Osteocyte (in vitro differentiated cells): ENCODE measurements at regions not wholly inside any gene's neighbourhood (a gene's known extent, or its start where the extent isn't known, plus 50 kb on each side); places are given as distances from the start of the nearest gene placed in this dataset.

Experiments
- DNase-seq: peaks from one replicate; pipeline ENCODE4 v3.0.0; 2021; ENCODE audit warnings: mixed read lengths; ENCODE audit not compliant: unreplicated experiment; ENCODE audit errors: extremely low spot score
- H3K27ac Mint-ChIP-seq: one replicate; pipeline ENCODE4 v1.8.0; 2021; ENCODE audit warnings: mild to moderate bottlenecking, mixed read lengths; ENCODE audit not compliant: unreplicated experiment
- H3K27me3 Mint-ChIP-seq: one replicate; pipeline ENCODE4 v1.8.0; 2021; ENCODE audit warnings: mixed read lengths; ENCODE audit not compliant: unreplicated experiment
- H3K36me3 Mint-ChIP-seq: one replicate; pipeline ENCODE4 v1.8.0; 2021; ENCODE audit warnings: mixed read lengths; ENCODE audit not compliant: unreplicated experiment
- H3K4me1 Mint-ChIP-seq: one replicate; pipeline ENCODE4 v1.8.0; 2021; ENCODE audit warnings: mixed read lengths; ENCODE audit not compliant: unreplicated experiment
- H3K4me3 Mint-ChIP-seq: one replicate; pipeline ENCODE4 v1.8.0; 2021; ENCODE audit warnings: mild to moderate bottlenecking, moderate library complexity, mixed read lengths; ENCODE audit not compliant: unreplicated experiment
- H3K9me3 Mint-ChIP-seq: one replicate; pipeline ENCODE4 v1.8.0; 2021; ENCODE audit warnings: mixed read lengths; ENCODE audit not compliant: unreplicated experiment
- TF ChIP-seq, protein P1 (sequence below): fragments of 200-600 bp; sonication (generic); IDR thresholded peaks from 2 replicates; pipeline ENCODE4 v1.5.0; 2021; ENCODE audit warnings: antibody characterized with exemption, mild to moderate bottlenecking, moderate library complexity

DNA sequence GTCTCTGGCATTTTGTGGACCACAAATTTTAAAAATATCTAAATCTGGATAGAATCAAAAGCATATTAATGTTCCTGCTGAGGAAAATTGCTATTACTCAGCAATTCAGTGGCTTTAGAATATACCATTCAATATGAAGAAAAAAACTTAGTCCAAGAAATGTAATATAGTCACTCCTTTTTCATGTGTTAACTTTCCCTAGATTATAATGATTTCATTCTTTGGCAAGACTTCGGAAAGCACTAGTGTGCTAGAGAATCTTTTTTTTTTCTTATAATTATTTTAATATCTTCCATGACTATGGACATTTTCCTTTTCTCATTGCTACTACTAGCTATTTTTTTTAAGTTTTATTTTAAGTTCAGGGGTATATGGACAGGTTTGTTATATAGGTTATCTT is 102.4 kb upstream of the FAM174A start:
- H3K4me3 Mint-ChIP-seq = no peak overlapping the region
- no peaks in the 10 kb centered on the region for H3K9me3 Mint-ChIP-seq
- H3K27ac Mint-ChIP-seq = no peak overlapping the region
- no peaks in the 10 kb centered on the region for H3K4me1 Mint-ChIP-seq
- H3K27me3 Mint-ChIP-seq = peaks cover 19% of the 10 kb centered on the region
- no peak for DNase-seq
- H3K36me3 Mint-ChIP-seq = no peaks in the 10 kb centered on the region
- TF ChIP-seq, protein P1, sequence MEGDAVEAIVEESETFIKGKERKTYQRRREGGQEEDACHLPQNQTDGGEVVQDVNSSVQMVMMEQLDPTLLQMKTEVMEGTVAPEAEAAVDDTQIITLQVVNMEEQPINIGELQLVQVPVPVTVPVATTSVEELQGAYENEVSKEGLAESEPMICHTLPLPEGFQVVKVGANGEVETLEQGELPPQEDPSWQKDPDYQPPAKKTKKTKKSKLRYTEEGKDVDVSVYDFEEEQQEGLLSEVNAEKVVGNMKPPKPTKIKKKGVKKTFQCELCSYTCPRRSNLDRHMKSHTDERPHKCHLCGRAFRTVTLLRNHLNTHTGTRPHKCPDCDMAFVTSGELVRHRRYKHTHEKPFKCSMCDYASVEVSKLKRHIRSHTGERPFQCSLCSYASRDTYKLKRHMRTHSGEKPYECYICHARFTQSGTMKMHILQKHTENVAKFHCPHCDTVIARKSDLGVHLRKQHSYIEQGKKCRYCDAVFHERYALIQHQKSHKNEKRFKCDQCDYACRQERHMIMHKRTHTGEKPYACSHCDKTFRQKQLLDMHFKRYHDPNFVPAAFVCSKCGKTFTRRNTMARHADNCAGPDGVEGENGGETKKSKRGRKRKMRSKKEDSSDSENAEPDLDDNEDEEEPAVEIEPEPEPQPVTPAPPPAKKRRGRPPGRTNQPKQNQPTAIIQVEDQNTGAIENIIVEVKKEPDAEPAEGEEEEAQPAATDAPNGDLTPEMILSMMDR = no peak

DNA sequence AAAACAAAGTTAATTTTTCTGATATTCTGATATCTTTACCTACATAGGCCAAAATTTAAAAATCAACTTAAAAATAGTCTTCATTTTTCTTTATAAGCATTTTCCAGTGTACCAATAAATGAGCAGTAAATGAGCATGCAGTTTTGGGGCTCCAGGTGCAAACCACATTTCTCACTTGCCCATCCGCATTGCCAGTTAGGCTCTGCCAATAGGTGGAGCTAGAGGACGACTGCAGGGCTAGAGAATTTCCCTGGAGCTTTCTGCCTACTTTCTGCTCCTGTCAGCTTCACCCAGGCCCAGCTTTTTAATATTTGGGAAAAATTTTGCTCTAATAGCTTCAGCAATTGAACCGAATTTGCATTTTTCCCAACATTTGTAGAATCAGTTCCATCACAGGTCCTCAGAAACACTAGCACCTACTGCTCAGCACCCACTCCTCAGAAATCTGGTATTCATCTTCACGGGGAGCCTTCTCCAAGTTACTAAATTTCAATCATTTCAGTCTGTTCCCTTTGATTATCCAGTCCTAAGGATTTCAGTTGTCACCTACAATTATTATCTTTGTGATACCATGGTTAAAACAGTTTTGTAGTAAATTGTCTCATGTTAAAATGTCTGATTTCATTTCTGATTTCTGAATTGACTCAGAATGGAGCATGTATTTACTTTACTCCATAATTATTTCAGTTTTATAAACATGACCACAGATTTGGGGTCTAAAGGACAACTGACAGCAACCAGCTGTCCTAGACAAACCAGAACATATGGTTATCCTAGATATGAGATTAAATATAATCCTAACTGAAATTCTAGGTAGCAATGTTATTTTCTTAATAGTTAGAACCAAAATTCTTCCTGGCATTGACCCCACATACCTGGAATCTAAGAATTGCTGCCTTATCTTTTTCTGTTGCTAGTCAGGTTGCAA is 104.6 kb upstream of the FAM174A start:
- no peak overlapping the region for H3K4me3 Mint-ChIP-seq
- H3K9me3 Mint-ChIP-seq = no peaks in the 10 kb centered on the region
- H3K4me1 Mint-ChIP-seq = no peaks in the 10 kb centered on the region
- H3K27ac Mint-ChIP-seq = no peak overlapping the region
- DNase-seq = no peak
- TF ChIP-seq, protein P1 = peak; percentile 92
- H3K27me3 Mint-ChIP-seq = peaks cover 8% of the 10 kb centered on the region
- H3K36me3 Mint-ChIP-seq = no peaks in the 10 kb centered on the region

DNA sequence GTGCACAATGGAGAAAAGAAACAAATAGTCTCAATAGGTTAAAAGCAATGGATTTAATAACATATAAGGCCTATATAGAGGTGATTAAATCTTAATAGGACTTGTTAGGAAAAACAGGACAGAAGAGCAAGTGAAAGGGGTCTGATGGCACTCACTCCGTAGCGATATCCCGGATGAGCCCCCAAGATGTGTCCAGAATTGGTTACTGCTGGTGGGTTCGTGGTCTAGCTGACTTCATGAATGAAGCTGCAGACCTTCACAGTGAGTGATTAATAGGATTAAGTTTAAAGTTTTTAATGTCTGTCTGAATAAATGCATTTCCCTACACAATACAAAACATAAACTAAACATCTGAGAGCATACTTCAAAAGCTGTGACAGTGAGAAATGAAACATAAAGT is 110.4 kb upstream of the FAM174A start:
- Mint-ChIP-seq H3K36me3 (no peaks in the 10 kb centered on the region), H3K4me1 (peaks cover 9% of the 10 kb centered on the region), H3K4me3 (no peak overlapping the region), H3K27me3 (no peaks in the 10 kb centered on the region), H3K27ac (no peak overlapping the region), H3K9me3 (peaks cover 11% of the 10 kb centered on the region)
- TF ChIP-seq, protein P1 = no peak
- DNase-seq = no peak

DNA sequence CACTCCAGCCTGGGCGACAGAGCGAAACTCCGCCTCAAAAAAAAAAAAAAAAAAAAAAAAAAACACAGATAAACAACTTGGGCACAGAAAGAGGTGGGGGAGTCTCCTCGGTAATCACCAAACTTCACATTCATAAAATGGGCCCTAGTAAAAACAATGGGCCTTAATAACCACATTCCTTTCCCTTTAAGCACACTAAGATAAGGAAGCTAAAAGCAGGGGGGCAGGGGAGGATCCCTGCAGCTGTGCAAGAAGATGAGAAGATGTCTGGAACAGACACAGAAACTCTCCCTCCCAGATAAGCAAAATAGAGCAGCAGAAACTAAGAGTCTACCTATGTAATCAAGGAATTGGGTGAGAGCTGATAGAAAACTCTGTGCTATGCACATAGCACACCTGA is 111.2 kb upstream of the FAM174A start:
- Mint-ChIP-seq H3K27ac (no peak overlapping the region), H3K4me3 (no peak overlapping the region), H3K27me3 (no peaks in the 10 kb centered on the region), H3K4me1 (peaks cover 9% of the 10 kb centered on the region), H3K36me3 (no peaks in the 10 kb centered on the region), H3K9me3 (peaks cover 11% of the 10 kb centered on the region)
- DNase-seq = no peak
- TF ChIP-seq, protein P1 = no peak

DNA sequence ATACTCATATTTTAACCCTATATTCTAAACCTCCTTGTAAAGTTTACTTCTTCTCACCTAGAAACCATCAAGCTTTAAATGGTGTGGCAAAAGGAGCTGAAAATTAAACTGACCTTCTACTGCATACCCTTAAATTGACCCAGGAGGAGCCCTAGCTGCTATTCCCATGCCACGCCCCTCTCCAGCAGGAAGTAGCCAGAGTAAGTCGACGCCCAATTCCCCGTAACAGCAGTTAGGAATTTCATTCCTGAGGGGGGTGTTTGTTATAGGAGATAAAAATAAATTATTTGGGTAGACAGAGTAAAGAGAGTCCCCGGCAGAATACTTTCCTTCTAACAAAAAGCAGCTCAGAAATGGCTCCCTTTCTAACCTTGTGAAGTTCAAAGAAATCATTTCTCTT is 111.8 kb upstream of the FAM174A start:
- H3K4me3 Mint-ChIP-seq = no peak overlapping the region
- no peaks in the 10 kb centered on the region for H3K27me3 Mint-ChIP-seq

More for the DNA sequence above, 111.8 kb upstream of the FAM174A start:
- Mint-ChIP-seq H3K36me3 (no peaks in the 10 kb centered on the region), H3K9me3 (peaks cover 11% of the 10 kb centered on the region), H3K4me1 (peaks cover 9% of the 10 kb centered on the region), H3K27ac (no peak overlapping the region)
- DNase-seq = no peak
- TF ChIP-seq, protein P1 = no peak
